SK-N-SH treated with all-trans-retinoic acid at 6 μM for 48 hours (cell line): ENCODE measurements at regions not wholly inside any gene's neighbourhood (a gene's known extent, or its start where the extent isn't known, plus 50 kb on each side); places are given as distances from the start of the nearest gene placed in this dataset.

ENCODE experiments used
- ATAC-seq: fragments of 200-7000 bp; cut with Tn5 transposase; 3 replicates; pipeline ENCODE4 v1.9.1; 2020; ENCODE audit warnings: mild to moderate bottlenecking, moderate library complexity
- BACH2 ChIP-seq: fragments of 250-450 bp; sonication (Bioruptor Pico); IDR thresholded peaks from 2 replicates; pipeline ENCODE4 v1.9.0; 2021; ENCODE audit warnings: mild to moderate bottlenecking, borderline replicate concordance
- CSDC2 ChIP-seq: fragments of 250-450 bp; sonication (Bioruptor Pico); IDR thresholded peaks from 2 replicates; pipeline ENCODE4 v1.5.0; 2020; ENCODE audit warnings: mild to moderate bottlenecking, moderate library complexity
- GLIS3 ChIP-seq: fragments of 250-450 bp; sonication (Bioruptor Pico); IDR thresholded peaks from 2 replicates; pipeline ENCODE4 v1.5.0; 2020; ENCODE audit warnings: mild to moderate bottlenecking, moderate library complexity
- ISL1 ChIP-seq: fragments of 250-450 bp; sonication (Bioruptor Pico); IDR thresholded peaks from 2 replicates; pipeline ENCODE4 v2.1.2; 2022; ENCODE audit warnings: mild to moderate bottlenecking, moderate library complexity
- PPARA ChIP-seq: fragments of 250-450 bp; sonication (Bioruptor Pico); IDR thresholded peaks from 2 replicates; pipeline ENCODE4 v1.5.0; 2020; ENCODE audit warnings: mild to moderate bottlenecking, borderline replicate concordance
- RARB ChIP-seq: fragments of 250-450 bp; sonication (Bioruptor Pico); IDR thresholded peaks from 2 replicates; pipeline ENCODE4 v1.8.0; 2021; ENCODE audit warnings: mild to moderate bottlenecking, moderate library complexity
- ZC3H10 ChIP-seq: fragments of 250-450 bp; sonication (Bioruptor Pico); IDR thresholded peaks from 2 replicates; pipeline ENCODE4 v1.5.1; 2021; ENCODE audit warnings: mild to moderate bottlenecking, moderate library complexity
- ZFP30 ChIP-seq: fragments of 450-650 bp; formaldehyde crosslinking; IDR thresholded peaks from 2 replicates; pipeline ENCODE4 v1.5.0; 2022; ENCODE audit warnings: mild to moderate bottlenecking, moderate library complexity
- ZNF565 ChIP-seq: fragments of 450-650 bp; formaldehyde crosslinking; conservative IDR thresholded peaks from 2 replicates; pipeline ENCODE4 v1.5.0; 2020; ENCODE audit warnings: low read depth, mild to moderate bottlenecking, moderate library complexity
- ZNF8 ChIP-seq: fragments of 450-650 bp; formaldehyde crosslinking; IDR thresholded peaks from 2 replicates; pipeline ENCODE4 v1.5.0; 2020; ENCODE audit warnings: mild to moderate bottlenecking, moderate library complexity
- TF ChIP-seq, protein P1 (sequence below): fragments of 250-450 bp; sonication (Bioruptor Pico); IDR thresholded peaks from 2 replicates; pipeline ENCODE4 v1.8.0; 2021; ENCODE audit warnings: low read depth, mild to moderate bottlenecking, moderate library complexity, borderline replicate concordance
- TF ChIP-seq, protein P2 (sequence below): fragments of 250-450 bp; sonication (Bioruptor Pico); IDR thresholded peaks from 2 replicates; pipeline ENCODE4 v1.5.1; 2021; ENCODE audit warnings: mild to moderate bottlenecking, moderate library complexity
- TF ChIP-seq, protein P3 (sequence below): fragments of 250-450 bp; sonication (Bioruptor Pico); IDR thresholded peaks from 2 replicates; pipeline ENCODE4 v1.5.1; 2020; ENCODE audit warnings: low read depth, mild to moderate bottlenecking, moderate library complexity
- TF ChIP-seq, protein P4 (sequence below): fragments of 250-450 bp; sonication (Bioruptor Pico); IDR thresholded peaks from 2 replicates; pipeline ENCODE4 v1.8.0; 2020; ENCODE audit warnings: mild to moderate bottlenecking, moderate library complexity, borderline replicate concordance
- TF ChIP-seq, protein P5 (sequence below): fragments of 250-450 bp; sonication (Bioruptor Pico); IDR thresholded peaks from 2 replicates; pipeline ENCODE4 v1.5.0; 2020; ENCODE audit warnings: mild to moderate bottlenecking, moderate library complexity

DNA sequence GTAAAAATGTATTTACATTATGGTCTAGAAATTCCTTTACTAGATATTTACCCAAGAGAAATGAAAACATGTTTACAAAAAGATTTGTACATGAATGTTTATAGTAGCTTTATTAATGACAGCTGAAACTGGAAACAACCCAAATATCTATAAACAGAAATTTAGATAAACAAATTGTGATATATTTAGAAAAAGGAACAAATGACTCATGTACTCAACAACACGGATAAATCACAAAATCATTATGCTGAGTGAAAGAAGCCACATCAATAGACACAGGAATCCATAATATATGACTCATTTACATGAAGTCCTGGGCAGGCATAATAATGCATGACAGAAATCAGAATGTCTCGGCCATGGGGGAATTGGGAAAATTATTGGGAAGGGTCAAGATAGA lies 1020.2 kb downstream of the SQOR start (continued):
- TF ChIP-seq PPARA (CRISPR knock-in tag) (no peak), RARB (CRISPR knock-in tag) (no peak), CSDC2 (CRISPR knock-in tag) (no peak)

DNA sequence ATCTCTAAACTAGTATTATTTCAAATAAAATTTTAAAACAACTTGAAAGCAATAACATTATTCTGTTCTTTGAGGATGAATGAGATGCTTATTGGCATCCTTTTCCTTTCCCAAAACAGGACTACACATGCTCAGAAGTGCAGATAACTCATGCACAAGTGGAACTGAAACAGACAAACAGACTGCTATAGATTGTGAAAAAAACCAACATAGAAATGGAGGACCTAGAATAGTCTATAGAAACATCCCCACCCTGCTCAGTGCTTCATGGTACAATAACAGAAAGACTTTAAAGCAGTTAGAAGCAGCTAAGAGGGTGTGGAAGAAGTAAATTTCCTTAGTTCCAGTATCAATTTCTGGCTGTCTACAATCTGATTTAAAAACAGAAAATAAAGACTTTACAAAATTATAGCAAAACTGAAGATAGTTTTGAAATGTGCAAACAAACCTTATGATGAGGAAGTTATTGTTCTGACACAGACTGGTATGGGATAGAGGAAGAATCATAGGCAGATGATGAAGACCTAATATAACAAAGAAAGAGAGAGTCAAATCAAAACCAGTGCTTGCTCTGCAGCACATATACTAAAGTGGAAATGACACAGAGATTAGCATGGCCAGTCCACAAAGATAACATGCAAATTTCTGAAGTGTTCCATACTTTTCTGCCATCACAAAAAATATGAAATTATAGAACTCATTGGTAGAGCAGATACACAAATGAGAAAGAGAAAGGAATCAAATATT lies 1025.4 kb downstream of the SQOR start:
- TF ChIP-seq GLIS3 (CRISPR knock-in tag) (no peak), CSDC2 (CRISPR knock-in tag) (no peak), PPARA (CRISPR knock-in tag) (no peak), BACH2 (no peak)
- TF ChIP-seq, protein P1, sequence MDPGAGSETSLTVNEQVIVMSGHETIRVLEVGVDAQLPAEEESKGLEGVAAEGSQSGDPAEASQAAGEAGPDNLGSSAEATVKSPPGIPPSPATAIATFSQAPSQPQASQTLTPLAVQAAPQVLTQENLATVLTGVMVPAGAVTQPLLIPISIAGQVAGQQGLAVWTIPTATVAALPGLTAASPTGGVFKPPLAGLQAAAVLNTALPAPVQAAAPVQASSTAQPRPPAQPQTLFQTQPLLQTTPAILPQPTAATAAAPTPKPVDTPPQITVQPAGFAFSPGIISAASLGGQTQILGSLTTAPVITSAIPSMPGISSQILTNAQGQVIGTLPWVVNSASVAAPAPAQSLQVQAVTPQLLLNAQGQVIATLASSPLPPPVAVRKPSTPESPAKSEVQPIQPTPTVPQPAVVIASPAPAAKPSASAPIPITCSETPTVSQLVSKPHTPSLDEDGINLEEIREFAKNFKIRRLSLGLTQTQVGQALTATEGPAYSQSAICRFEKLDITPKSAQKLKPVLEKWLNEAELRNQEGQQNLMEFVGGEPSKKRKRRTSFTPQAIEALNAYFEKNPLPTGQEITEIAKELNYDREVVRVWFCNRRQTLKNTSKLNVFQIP (CRISPR knock-in tag): no peak
- no peak for ATAC-seq

DNA sequence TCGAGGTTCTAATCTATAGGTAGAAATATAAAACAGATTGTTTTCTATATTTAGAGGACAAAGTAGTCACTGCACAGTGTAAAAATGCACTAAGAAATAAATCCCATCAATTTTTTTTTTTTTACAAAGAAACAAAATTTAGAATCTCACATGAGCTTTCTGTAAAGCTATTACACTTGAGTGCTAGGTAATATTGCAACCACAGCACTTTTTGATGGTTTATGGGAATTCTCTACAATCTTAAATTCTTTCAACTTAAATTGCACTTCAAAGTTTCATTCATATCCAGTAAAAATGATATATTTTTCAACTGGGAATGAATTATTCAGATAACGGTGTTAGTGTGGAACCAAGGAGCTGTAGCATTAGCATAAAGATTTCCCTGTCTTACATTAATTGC lies 1035.4 kb downstream of the SQOR start:
- no peak for ATAC-seq
- TF ChIP-seq ZNF8 (CRISPR knock-in tag): no peak
- TF ChIP-seq RARB (CRISPR knock-in tag): no peak
- TF ChIP-seq, protein P2, sequence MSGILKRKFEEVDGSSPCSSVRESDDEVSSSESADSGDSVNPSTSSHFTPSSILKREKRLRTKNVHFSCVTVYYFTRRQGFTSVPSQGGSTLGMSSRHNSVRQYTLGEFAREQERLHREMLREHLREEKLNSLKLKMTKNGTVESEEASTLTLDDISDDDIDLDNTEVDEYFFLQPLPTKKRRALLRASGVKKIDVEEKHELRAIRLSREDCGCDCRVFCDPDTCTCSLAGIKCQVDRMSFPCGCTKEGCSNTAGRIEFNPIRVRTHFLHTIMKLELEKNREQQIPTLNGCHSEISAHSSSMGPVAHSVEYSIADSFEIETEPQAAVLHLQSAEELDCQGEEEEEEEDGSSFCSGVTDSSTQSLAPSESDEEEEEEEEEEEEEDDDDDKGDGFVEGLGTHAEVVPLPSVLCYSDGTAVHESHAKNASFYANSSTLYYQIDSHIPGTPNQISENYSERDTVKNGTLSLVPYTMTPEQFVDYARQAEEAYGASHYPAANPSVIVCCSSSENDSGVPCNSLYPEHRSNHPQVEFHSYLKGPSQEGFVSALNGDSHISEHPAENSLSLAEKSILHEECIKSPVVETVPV (CRISPR knock-in tag): no peak
- TF ChIP-seq, all 23 proteins: peak for 0

DNA sequence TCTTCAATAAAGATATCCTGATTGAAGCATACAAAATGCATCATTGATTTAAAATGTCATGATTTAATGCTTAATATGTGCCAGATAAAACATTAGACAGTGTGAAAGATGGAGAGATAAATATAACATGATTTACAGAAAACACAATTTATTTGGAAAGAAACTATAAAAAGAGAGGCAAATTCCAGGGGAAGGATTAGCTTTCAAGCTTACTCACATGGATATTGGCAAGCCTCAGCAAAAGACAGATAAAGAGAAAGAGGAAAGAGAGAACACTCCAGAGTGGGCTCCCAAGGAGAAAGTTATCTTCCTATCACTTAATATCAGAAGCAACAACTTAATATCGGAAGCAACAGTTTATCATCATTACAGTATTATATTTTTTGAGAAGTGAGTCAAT lies 1036.5 kb downstream of the SQOR start:
- no peak for ATAC-seq
- TF ChIP-seq ISL1 (CRISPR knock-in tag) (peak; percentile 15; the same call in 1 of the 2 replicates), ZNF565 (CRISPR knock-in tag) (no peak)

DNA sequence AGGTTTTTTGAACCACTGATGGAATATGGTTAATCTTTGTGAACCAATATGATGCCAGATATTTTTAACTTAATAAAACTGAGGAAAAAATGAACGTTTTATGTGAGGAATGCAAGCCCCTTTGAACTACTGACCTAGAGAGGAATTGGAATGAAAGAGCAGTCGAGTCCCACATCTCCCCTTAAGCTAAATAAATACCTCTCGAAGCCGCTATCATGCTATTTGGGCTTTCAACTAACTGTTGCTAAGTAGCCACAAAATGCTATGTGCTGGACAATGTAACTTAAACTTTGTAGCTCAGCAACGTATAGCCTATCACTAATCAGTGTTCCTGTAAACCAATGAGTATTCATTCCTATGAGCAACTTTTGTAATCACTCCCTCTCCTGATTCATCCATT lies 1037.2 kb downstream of the SQOR start:
- no peak for ATAC-seq
- TF ChIP-seq BACH2: no peak
- TF ChIP-seq ZFP30 (CRISPR knock-in tag): no peak
- TF ChIP-seq, protein P3, sequence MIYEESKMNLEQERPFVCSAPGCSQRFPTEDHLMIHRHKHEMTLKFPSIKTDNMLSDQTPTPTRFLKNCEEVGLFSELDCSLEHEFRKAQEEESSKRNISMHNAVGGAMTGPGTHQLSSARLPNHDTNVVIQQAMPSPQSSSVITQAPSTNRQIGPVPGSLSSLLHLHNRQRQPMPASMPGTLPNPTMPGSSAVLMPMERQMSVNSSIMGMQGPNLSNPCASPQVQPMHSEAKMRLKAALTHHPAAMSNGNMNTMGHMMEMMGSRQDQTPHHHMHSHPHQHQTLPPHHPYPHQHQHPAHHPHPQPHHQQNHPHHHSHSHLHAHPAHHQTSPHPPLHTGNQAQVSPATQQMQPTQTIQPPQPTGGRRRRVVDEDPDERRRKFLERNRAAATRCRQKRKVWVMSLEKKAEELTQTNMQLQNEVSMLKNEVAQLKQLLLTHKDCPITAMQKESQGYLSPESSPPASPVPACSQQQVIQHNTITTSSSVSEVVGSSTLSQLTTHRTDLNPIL (CRISPR knock-in tag): no peak
- TF ChIP-seq PPARA (CRISPR knock-in tag): no peak
- no peak for TF ChIP-seq ZC3H10
- no peak for TF ChIP-seq CSDC2 (CRISPR knock-in tag)
- TF ChIP-seq, protein P4, sequence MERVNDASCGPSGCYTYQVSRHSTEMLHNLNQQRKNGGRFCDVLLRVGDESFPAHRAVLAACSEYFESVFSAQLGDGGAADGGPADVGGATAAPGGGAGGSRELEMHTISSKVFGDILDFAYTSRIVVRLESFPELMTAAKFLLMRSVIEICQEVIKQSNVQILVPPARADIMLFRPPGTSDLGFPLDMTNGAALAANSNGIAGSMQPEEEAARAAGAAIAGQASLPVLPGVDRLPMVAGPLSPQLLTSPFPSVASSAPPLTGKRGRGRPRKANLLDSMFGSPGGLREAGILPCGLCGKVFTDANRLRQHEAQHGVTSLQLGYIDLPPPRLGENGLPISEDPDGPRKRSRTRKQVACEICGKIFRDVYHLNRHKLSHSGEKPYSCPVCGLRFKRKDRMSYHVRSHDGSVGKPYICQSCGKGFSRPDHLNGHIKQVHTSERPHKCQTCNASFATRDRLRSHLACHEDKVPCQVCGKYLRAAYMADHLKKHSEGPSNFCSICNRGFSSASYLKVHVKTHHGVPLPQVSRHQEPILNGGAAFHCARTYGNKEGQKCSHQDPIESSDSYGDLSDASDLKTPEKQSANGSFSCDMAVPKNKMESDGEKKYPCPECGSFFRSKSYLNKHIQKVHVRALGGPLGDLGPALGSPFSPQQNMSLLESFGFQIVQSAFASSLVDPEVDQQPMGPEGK: no peak
- TF ChIP-seq, protein P5, sequence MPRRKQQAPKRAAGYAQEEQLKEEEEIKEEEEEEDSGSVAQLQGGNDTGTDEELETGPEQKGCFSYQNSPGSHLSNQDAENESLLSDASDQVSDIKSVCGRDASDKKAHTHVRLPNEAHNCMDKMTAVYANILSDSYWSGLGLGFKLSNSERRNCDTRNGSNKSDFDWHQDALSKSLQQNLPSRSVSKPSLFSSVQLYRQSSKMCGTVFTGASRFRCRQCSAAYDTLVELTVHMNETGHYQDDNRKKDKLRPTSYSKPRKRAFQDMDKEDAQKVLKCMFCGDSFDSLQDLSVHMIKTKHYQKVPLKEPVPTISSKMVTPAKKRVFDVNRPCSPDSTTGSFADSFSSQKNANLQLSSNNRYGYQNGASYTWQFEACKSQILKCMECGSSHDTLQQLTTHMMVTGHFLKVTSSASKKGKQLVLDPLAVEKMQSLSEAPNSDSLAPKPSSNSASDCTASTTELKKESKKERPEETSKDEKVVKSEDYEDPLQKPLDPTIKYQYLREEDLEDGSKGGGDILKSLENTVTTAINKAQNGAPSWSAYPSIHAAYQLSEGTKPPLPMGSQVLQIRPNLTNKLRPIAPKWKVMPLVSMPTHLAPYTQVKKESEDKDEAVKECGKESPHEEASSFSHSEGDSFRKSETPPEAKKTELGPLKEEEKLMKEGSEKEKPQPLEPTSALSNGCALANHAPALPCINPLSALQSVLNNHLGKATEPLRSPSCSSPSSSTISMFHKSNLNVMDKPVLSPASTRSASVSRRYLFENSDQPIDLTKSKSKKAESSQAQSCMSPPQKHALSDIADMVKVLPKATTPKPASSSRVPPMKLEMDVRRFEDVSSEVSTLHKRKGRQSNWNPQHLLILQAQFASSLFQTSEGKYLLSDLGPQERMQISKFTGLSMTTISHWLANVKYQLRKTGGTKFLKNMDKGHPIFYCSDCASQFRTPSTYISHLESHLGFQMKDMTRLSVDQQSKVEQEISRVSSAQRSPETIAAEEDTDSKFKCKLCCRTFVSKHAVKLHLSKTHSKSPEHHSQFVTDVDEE (CRISPR knock-in tag): no peak
